Astrocyte of the cerebellum (primary cell): ENCODE measurements at regions not wholly inside any gene's neighbourhood (a gene's known extent, or its start where the extent isn't known, plus 50 kb on each side); places are given as distances from the start of the nearest gene placed in this dataset.

Source experiments
- DNase-seq: peaks from one replicate; pipeline ENCODE4 v3.0.0-alpha.2; 2011; ENCODE audit warnings: low read depth
- H3K4me3 ChIP-seq: 2 replicates; pipeline ENCODE4 v1.5.1; 2011; ENCODE audit warnings: mild to moderate bottlenecking, low read depth, low read length, moderate library complexity
- in situ Hi-C: cut with HindIII; loops from 2 replicates; pipeline ENCODE4 v1.10.0; 2017; ENCODE audit warnings: low sequenced_read_pairs
- TF ChIP-seq, protein P1 (sequence below): IDR thresholded peaks from 2 replicates; pipeline ENCODE4 v1.5.1; 2012; ENCODE audit warnings: low read length, low read depth, moderate library complexity, mild to moderate bottlenecking; ENCODE audit errors: missing control alignments

DNA sequence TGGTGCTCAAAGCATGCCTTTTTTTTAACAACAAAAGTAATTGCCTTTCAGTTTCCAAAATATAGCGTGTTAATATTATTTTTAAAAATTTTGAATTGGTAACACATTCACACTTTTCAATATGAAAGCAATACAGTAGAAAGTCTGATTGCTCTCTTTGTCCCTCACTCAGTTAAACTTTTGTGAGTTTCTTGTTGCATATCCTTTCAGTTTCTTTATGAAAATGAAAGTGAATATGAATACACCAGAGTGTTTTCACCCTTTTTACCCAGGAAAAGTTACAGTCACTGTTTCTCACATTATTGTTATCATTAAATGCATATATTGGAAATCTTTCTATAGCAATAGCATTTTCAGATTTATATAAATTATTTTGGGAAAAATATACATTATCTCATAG lies 377.4 kb upstream of the CRIM1 start:
- TF ChIP-seq, protein P1, sequence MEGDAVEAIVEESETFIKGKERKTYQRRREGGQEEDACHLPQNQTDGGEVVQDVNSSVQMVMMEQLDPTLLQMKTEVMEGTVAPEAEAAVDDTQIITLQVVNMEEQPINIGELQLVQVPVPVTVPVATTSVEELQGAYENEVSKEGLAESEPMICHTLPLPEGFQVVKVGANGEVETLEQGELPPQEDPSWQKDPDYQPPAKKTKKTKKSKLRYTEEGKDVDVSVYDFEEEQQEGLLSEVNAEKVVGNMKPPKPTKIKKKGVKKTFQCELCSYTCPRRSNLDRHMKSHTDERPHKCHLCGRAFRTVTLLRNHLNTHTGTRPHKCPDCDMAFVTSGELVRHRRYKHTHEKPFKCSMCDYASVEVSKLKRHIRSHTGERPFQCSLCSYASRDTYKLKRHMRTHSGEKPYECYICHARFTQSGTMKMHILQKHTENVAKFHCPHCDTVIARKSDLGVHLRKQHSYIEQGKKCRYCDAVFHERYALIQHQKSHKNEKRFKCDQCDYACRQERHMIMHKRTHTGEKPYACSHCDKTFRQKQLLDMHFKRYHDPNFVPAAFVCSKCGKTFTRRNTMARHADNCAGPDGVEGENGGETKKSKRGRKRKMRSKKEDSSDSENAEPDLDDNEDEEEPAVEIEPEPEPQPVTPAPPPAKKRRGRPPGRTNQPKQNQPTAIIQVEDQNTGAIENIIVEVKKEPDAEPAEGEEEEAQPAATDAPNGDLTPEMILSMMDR = no peak
- in situ Hi-C loops = no loop called here
- H3K4me3 ChIP-seq = no peak overlapping the region
- DNase-seq = no peak

DNA sequence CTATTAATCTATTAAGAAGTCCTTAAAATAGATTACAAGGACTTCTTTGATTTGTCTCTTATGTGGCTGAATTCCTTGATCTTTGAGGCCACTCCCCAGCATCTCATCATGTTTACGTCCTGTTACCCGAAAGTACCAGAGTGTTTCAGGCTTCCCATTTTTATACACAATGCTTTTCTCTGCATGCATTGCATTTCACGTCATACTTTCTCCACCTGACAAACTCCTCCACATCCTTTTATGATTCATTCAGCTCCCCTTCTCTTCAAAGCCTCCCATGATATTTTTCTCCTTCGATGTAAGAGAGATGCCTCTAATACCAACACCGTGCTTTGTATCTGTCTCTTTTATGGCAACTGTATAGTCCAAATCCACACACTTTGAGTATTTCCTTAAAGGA lies 379.0 kb upstream of the CRIM1 start:
- in situ Hi-C loops = no loop called here
- no peak for DNase-seq
- H3K4me3 ChIP-seq = no peak overlapping the region
- TF ChIP-seq, protein P1 = no peak

DNA sequence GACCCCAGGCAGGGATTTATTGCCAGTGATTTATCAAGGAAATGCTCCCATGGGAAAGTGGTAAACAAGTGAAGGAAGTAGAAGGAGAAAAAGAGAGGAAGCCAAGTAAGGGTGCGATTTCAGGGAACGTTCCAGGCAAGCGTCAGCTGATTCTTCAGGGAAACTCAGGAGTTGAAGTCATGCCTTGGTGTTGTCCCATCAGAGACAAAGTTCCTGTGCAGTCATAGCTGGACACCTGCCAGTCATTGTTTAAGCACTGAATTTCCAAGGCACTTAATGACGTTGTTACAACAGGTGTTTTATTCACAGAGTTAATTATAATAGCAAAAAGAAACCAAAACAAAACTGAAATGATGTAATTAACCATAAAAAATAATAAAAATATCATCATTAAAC lies 381.8 kb upstream of the CRIM1 start:
- DNase-seq = no peak
- in situ Hi-C loops = no loop called here
- TF ChIP-seq, protein P1 = no peak
- H3K4me3 ChIP-seq = no peak overlapping the region

DNA sequence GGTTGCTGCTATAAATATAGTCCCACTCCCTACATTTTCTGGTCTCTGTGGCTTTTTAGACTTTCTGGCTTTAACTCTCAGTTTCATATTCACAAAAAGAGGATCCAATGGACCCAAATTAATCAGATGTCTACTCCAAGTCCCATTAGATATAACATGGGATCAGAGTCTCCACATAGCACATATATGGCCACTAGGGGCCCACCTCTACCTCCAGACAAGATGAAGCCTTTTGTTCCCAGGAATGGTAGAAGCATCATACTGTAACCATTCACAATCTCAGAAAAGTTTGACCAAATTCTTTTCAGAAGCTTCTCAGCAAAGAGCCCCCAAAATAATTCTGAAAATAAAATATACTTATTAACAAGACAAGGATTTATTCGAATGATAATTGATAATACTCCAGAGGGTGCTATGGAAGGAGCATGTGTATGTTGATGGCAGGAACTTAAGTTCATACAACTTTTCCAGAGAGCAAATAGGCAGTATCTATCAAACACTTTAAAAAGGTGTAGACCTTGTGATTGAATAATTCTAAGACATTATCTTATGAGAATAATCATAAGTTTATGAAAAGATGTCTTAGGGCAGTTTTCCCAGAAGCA lies 382.3 kb upstream of the CRIM1 start:
- in situ Hi-C loops = no loop called here
- no peak overlapping the region for H3K4me3 ChIP-seq
- peak; percentile 16 for DNase-seq
- TF ChIP-seq, protein P1 = peak; percentile 81

DNA sequence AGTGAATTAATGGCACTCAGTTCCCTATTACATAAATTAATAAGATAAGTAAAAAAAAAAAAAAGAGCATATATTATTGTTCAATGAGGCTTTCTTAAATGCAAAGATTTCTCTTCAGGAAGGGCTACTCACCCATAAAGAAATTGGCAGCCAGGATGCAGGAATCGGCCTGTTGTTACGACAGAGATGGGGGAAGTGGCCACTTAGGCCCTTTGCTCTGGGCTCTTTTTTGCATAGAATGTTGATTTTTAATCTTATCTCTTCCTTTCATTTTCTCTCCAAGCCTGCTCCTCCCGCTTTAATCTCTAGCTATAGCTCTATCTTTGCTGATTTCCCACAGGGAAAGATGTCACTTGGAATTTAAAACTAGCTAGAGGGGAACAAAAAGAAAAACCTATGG lies 391.8 kb upstream of the CRIM1 start:
- TF ChIP-seq, protein P1 = no peak
- in situ Hi-C loops = no loop called here
- H3K4me3 ChIP-seq = no peak overlapping the region
- DNase-seq = no peak

DNA sequence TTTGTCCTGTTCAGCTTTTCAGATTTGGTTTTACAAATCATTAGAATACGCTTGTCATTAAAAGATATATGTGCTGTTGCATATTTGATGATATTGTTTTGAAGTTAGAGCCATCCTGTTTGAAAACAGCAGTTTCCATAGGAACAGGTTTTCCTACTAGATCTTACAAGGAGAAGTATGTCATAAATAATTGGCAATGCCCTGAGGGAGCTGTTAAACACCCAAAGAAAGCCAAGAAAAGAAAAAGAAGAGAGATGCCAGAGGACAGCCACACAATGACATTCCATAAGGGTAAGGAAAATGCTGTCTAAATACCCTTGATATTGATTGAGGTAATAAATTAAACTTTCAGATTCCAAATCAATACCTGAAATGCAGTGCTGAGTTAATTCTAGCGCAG lies 392.2 kb upstream of the CRIM1 start:
- in situ Hi-C loops = no loop called here

More for the DNA sequence above, 392.2 kb upstream of the CRIM1 start:
- TF ChIP-seq, protein P1 = no peak
- H3K4me3 ChIP-seq = no peak overlapping the region
- no peak for DNase-seq
